CD14-positive monocyte (primary cell): ENCODE measurements at regions not wholly inside any gene's neighbourhood (a gene's known extent, or its start where the extent isn't known, plus 50 kb on each side); places are given as distances from the start of the nearest gene placed in this dataset.

Source experiments
- DNase-seq, 3 donors: peaks; one replicate each; pipeline ENCODE4 v3.0.0-alpha.2; 2011 to 2022
- H2AFZ ChIP-seq: 2 replicates; pipeline ENCODE4 v1.6.0; 2012; ENCODE audit warnings: mild to moderate bottlenecking, low read depth, low read length, inconsistent platforms; ENCODE audit not compliant: insufficient read depth, poor library complexity, severe bottlenecking
- H3K27ac ChIP-seq, 2 donors: 1 replicate in 1 of 2; 2 replicates in 1 of 2; pipeline ENCODE4 v1.5.1; 2012 to 2013; ENCODE audit warnings: low read length in 2 of 2, control low read depth in 1 of 2, inconsistent platforms in 1 of 2, low read depth in 1 of 2, mild to moderate bottlenecking in 1 of 2
- H3K27me3 ChIP-seq, 2 donors: one replicate each; pipeline versions ENCODE4 v1.6.0 to v1.6.1; 2011 to 2013; ENCODE audit warnings: low read length in 2 of 2; ENCODE audit not compliant: control insufficient read depth in 2 of 2, insufficient read depth in 2 of 2
- H3K36me3 ChIP-seq, 2 donors: replicated peaks in 1 of 2; 1 replicate in 1 of 2; 2 replicates in 1 of 2; pipeline versions ENCODE4 v1.5.1 to v1.6.1; 2012 to 2013; ENCODE audit warnings: low read length in 2 of 2, control low read depth in 1 of 2, inconsistent platforms in 1 of 2, mild to moderate bottlenecking in 1 of 2; ENCODE audit not compliant: insufficient read depth in 2 of 2, control insufficient read depth in 1 of 2
- H3K4me1 ChIP-seq, 2 donors: 1 replicate in 1 of 2; 2 replicates in 1 of 2; pipeline versions ENCODE4 v1.5.1 to v1.6.1; 2012 to 2013; ENCODE audit warnings: low read length in 2 of 2, control low read depth in 1 of 2, inconsistent platforms in 1 of 2, mild to moderate bottlenecking in 1 of 2, moderate library complexity in 1 of 2; ENCODE audit not compliant: insufficient read depth in 2 of 2, control insufficient read depth in 1 of 2
- H3K4me2 ChIP-seq: replicated peaks from 2 replicates; pipeline ENCODE3; 2012; ENCODE audit warnings: low read length, moderate library complexity, mild to moderate bottlenecking; ENCODE audit not compliant: poor library complexity, severe bottlenecking; ENCODE audit errors: extremely low read depth
- H3K4me3 ChIP-seq, 3 experiments: fragments of 200-600 bp in 1 of 3; sonication (generic) in 1 of 3; replicated peaks in 1 of 3; 1 replicate in 2 of 3; 2 replicates in 1 of 3; pipeline ENCODE4 v1.5.1; 2011 to 2013; ENCODE audit warnings: low read length in 3 of 3, mild to moderate bottlenecking in 3 of 3, control low read depth in 2 of 3, low read depth in 2 of 3, inconsistent platforms in 1 of 3, moderate library complexity in 1 of 3
- H3K79me2 ChIP-seq: 2 replicates; pipeline ENCODE4 v1.6.0; 2012; ENCODE audit warnings: mild to moderate bottlenecking, control low read depth, inconsistent platforms, low read length, moderate library complexity; ENCODE audit not compliant: insufficient read depth
- H3K9ac ChIP-seq: 2 replicates; pipeline ENCODE4 v1.6.0; 2017; ENCODE audit warnings: low read length, mild to moderate bottlenecking; ENCODE audit not compliant: insufficient read depth, poor library complexity, severe bottlenecking
- H3K9me3 ChIP-seq, 2 donors: replicated peaks in 1 of 2; 1 replicate in 1 of 2; 2 replicates in 1 of 2; pipeline versions ENCODE4 v1.5.1 to v1.6.1; 2012 to 2013; ENCODE audit warnings: low read length in 2 of 2, control low read depth in 1 of 2; ENCODE audit not compliant: control insufficient read depth in 1 of 2, insufficient read depth in 1 of 2
- H4K20me1 ChIP-seq: 2 replicates; pipeline ENCODE4 v1.6.0; 2012; ENCODE audit warnings: mild to moderate bottlenecking, low read length, control low read depth, moderate library complexity; ENCODE audit not compliant: insufficient read depth
- H3K27ac Mint-ChIP-seq, 7 donors: one replicate each; pipeline ENCODE4 v1.8.0; 2020; ENCODE audit warnings: mild to moderate bottlenecking in 7 of 7, mixed read lengths in 7 of 7, moderate library complexity in 6 of 7, inconsistent platforms in 2 of 7
- H3K27me3 Mint-ChIP-seq, 3 donors: one replicate each; pipeline ENCODE4 v1.8.0; 2021 to 2022; ENCODE audit warnings: low read depth in 3 of 3, mild to moderate bottlenecking in 3 of 3, mixed read lengths in 3 of 3, moderate library complexity in 3 of 3, inconsistent platforms in 1 of 3
- H3K36me3 Mint-ChIP-seq, 2 donors: one replicate each; pipeline ENCODE4 v1.8.0; 2020; ENCODE audit warnings: mixed read lengths in 2 of 2, inconsistent platforms in 1 of 2, mild to moderate bottlenecking in 1 of 2
- H3K4me1 Mint-ChIP-seq: one replicate; pipeline ENCODE4 v1.8.0; 2020; ENCODE audit warnings: mild to moderate bottlenecking, mixed read lengths
- H3K4me3 Mint-ChIP-seq, 2 donors: one replicate each; pipeline ENCODE4 v1.8.0; 2020; ENCODE audit warnings: mild to moderate bottlenecking in 2 of 2, mixed read lengths in 2 of 2, moderate library complexity in 1 of 2
- H3K9me3 Mint-ChIP-seq, 7 donors: one replicate each; pipeline ENCODE4 v1.8.0; 2020 to 2022; ENCODE audit warnings: mixed read lengths in 7 of 7, mild to moderate bottlenecking in 6 of 7, moderate library complexity in 6 of 7, inconsistent platforms in 2 of 7
- CTCF ChIP-seq: fragments of 200-600 bp; IDR thresholded peaks from one replicate; pipeline ENCODE4 v1.8.0; 2022; ENCODE audit warnings: antibody characterized with exemption, mild to moderate bottlenecking
- WGBS: methylation state at CpG from one replicate; pipeline ENCODE4 v1.1.5; 2013; ENCODE audit warnings: missing lambda C conversion rate; ENCODE audit not compliant: insufficient coverage; 5-methylcytosine and 5-hydroxymethylcytosine counted together
- intact Hi-C, 2 donors: fragments of 100-400 bp; cut with micrococcal nuclease; formaldehyde crosslinking; loops; one replicate each; pipeline versions ENCODE4 v1.15.0 to v1.15.1; 2023

DNA sequence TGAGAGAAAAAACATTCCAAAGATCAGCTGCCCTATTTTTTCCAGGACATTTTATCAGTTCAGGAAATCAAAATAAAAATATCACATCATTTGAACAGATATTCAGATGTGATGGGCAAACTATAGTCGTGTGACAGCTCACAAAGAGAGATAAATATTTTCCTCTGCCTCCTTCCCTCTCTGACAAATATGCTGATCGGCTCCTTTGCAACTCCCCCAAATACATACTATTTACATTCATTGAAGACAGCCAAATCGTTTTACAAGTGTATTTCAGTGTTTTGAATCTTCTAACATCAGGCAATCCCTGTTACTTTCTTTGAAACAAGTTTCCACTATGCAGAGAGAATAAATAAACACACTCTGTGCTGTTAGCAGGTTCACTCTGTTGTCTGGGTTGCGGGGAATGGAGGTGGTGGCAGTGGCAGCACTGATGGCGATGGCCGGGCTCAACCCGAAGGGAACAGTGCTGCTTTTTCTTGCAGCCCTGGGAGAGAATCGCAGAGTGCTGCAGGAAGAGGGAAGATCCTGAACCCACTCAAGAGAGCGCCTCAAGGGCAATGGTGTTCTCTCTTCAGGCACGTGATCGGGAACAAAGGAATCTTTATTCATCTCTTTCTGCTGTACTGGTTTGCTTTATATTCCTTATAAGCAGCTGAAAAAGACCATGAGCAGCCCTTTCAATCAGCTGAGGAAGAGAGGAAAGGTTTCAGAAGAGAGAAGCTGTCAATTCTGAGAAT lies 142.5 kb downstream of the PHLDA1 start:
- H3K27ac Mint-ChIP-seq, result no peak overlapping the region
- peaks cover 0 to 2% of the 10 kb centered on the region in 2 donors for H3K27me3 ChIP-seq

DNA sequence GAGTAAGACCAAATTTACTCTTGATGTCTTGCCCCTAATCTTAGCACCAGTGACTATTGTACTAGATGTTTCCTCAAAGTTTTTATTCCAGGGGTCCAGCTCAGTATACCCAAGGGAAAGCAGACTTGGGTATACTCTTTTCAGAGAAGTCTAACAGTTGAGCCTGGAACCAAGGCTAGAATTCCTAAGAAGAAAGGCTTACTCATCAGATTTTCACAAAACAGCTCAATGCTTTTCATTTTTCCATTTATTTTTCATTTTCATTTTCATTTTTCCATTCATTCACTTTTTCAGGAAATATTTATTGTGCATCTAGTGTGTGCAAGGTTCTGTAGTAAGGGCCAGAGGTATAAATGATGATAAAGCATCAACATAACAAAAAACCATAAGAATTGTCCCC lies 143.2 kb downstream of the PHLDA1 start:
- H3K4me1 Mint-ChIP-seq, result no peaks in the 10 kb centered on the region
- no peak for DNase-seq
- H3K27me3 Mint-ChIP-seq, result peaks cover 8 to 20% (median 13%) of the 10 kb centered on the region in 3 donors
- no peaks in the 10 kb centered on the region for H3K9me3 ChIP-seq
- H3K4me3 ChIP-seq, result no peak overlapping the region
- H3K36me3 ChIP-seq, result no peaks in the 10 kb centered on the region
- no peak for TF ChIP-seq CTCF
- no peaks in the 10 kb centered on the region for H4K20me1 ChIP-seq
- intact Hi-C loops, result no loop called here
- H3K4me2 ChIP-seq, result no peak overlapping the region
- no peaks in the 10 kb centered on the region for H3K4me1 ChIP-seq
- H3K27me3 ChIP-seq, result peaks cover 0 to 2% of the 10 kb centered on the region in 2 donors
- H3K4me3 Mint-ChIP-seq, result no peak overlapping the region
- H3K27ac ChIP-seq, result no peak overlapping the region
- no peaks in the 10 kb centered on the region for H3K36me3 Mint-ChIP-seq
- no peak overlapping the region for H2AFZ ChIP-seq
- H3K79me2 ChIP-seq, result no peaks in the 10 kb centered on the region
- H3K9ac ChIP-seq, result no peak overlapping the region
- H3K27ac Mint-ChIP-seq, result no peak overlapping the region
- no peaks in the 10 kb centered on the region for H3K9me3 Mint-ChIP-seq

More for the DNA sequence above, 142.5 kb downstream of the PHLDA1 start:
- Mint-ChIP-seq H3K4me3 (peak overlapping the region in 1 of 2 donors; percentile 14), H3K4me1 (no peaks in the 10 kb centered on the region), H3K27me3 (peaks cover 8 to 18% (median 9%) of the 10 kb centered on the region in 3 donors), H3K36me3 (no peaks in the 10 kb centered on the region), H3K9me3 (no peaks in the 10 kb centered on the region)
- no peak for DNase-seq
- Histone ChIP-seq H3K27ac (no peak overlapping the region), H3K4me3 (no peak overlapping the region), H2AFZ (no peak overlapping the region), H3K4me1 (no peaks in the 10 kb centered on the region), H3K36me3 (no peaks in the 10 kb centered on the region), H3K4me2 (no peak overlapping the region), H3K79me2 (no peaks in the 10 kb centered on the region), H3K9me3 (no peaks in the 10 kb centered on the region), H4K20me1 (no peaks in the 10 kb centered on the region), H3K9ac (no peak overlapping the region)
- TF ChIP-seq CTCF, result no peak
- WGBS, result 68% methylated on average over 7 of the region's 11 CpGs
- intact Hi-C loops, result no loop called here
